DND-41 (cell line): ENCODE measurements at regions not wholly inside any gene's neighbourhood (a gene's known extent, or its start where the extent isn't known, plus 50 kb on each side); places are given as distances from the start of the nearest gene placed in this dataset.

Source experiments
- ATAC-seq: fragments of 200-7000 bp; cut with Tn5 transposase; 3 replicates; pipeline ENCODE4 v1.9.1; 2021; ENCODE audit warnings: low read depth; ENCODE audit not compliant: insufficient read depth
- DNase-seq: peaks from one replicate; pipeline ENCODE4 v3.0.0-alpha.2; 2020
- H2AFZ ChIP-seq: 2 replicates; pipeline ENCODE4 v1.6.0; 2012; ENCODE audit warnings: low read depth, low read length
- H3K27ac ChIP-seq: 2 replicates; pipeline ENCODE4 v1.5.1; 2012; ENCODE audit warnings: low read length, inconsistent platforms
- H3K27me3 ChIP-seq: fragments of 200-600 bp; sonication (generic); 2 replicates; pipeline ENCODE4 v1.6.0; 2012; ENCODE audit warnings: low read length, mild to moderate bottlenecking, inconsistent platforms; ENCODE audit not compliant: insufficient read depth, poor library complexity
- H3K36me3 ChIP-seq: 2 replicates; pipeline ENCODE4 v1.5.1; 2012; ENCODE audit warnings: low read length, inconsistent platforms; ENCODE audit not compliant: insufficient read depth
- H3K4me1 ChIP-seq: 2 replicates; pipeline ENCODE4 v1.5.1; 2012; ENCODE audit warnings: mild to moderate bottlenecking, low read length; ENCODE audit not compliant: insufficient read depth
- H3K4me2 ChIP-seq: 2 replicates; pipeline ENCODE4 v1.6.0; 2012; ENCODE audit warnings: mild to moderate bottlenecking, moderate library complexity, low read length, inconsistent platforms; ENCODE audit not compliant: insufficient read depth
- H3K4me3 ChIP-seq, 2 experiments: fragments of 200-600 bp in 1 of 2; shearing (Covaris generic) in 1 of 2; 2 replicates each; pipeline ENCODE4 v1.5.1; 2012 to 2016; ENCODE audit warnings: inconsistent platforms in 2 of 2, low read length in 2 of 2, mild to moderate bottlenecking in 2 of 2, low read depth in 1 of 2, moderate library complexity in 1 of 2
- H3K79me2 ChIP-seq: 2 replicates; pipeline ENCODE4 v1.6.0; 2012; ENCODE audit warnings: low read length, inconsistent platforms; ENCODE audit not compliant: insufficient read depth
- H3K9ac ChIP-seq: 2 replicates; pipeline ENCODE4 v1.6.0; 2012; ENCODE audit warnings: low read depth, mild to moderate bottlenecking, inconsistent platforms, low read length, moderate library complexity
- H3K9me3 ChIP-seq: 2 replicates; pipeline ENCODE4 v1.5.1; 2012; ENCODE audit warnings: low read length, moderate library complexity, mild to moderate bottlenecking, inconsistent platforms; ENCODE audit not compliant: insufficient read depth, severe bottlenecking
- H4K20me1 ChIP-seq: 2 replicates; pipeline ENCODE4 v1.6.0; 2012; ENCODE audit warnings: low read length; ENCODE audit not compliant: insufficient read depth
- CTCF ChIP-seq: IDR thresholded peaks from 2 replicates; pipeline ENCODE4 v1.5.1; 2012; ENCODE audit warnings: borderline replicate concordance, low read length, moderate library complexity, mild to moderate bottlenecking; ENCODE audit not compliant: poor library complexity, severe bottlenecking; ENCODE audit errors: extremely low read depth
- EZH2 ChIP-seq: IDR thresholded peaks from 3 replicates; pipeline ENCODE4 v1.6.1; 2012; ENCODE audit warnings: borderline replicate concordance, low read depth, mild to moderate bottlenecking, moderate library complexity, low read length, inconsistent platforms; ENCODE audit not compliant: severe bottlenecking

- Histone ChIP-seq H3K4me1 (no peaks in the 10 kb centered on the region), H3K4me2 (no peak overlapping the region), H3K4me3 (no peak overlapping the region), H2AFZ (no peak overlapping the region), H3K27ac (no peak overlapping the region), H3K27me3 (peaks cover 2% of the 10 kb centered on the region), H3K9me3 (no peaks in the 10 kb centered on the region), H3K9ac (no peak overlapping the region), H4K20me1 (no peaks in the 10 kb centered on the region), H3K79me2 (no peaks in the 10 kb centered on the region), H3K36me3 (no peaks in the 10 kb centered on the region)
- no peak for TF ChIP-seq CTCF
- no peak for TF ChIP-seq EZH2
- no peak for ATAC-seq
- no peak for DNase-seq
Observed at GRCh38 chr13:111634410-111634809, 314.0 kb downstream of the TEX29 start.

- no peak overlapping the region for H3K27ac ChIP-seq
- H4K20me1 ChIP-seq, result no peaks in the 10 kb centered on the region
- H3K36me3 ChIP-seq, result no peaks in the 10 kb centered on the region
- H3K79me2 ChIP-seq, result no peaks in the 10 kb centered on the region
- no peak overlapping the region for H3K4me3 ChIP-seq
- no peak overlapping the region for H3K9ac ChIP-seq
- DNase-seq (no peak), ATAC-seq (no peak)
- peaks cover 2% of the 10 kb centered on the region for H3K27me3 ChIP-seq
- H3K4me2 ChIP-seq, result no peak overlapping the region
- H2AFZ ChIP-seq, result no peak overlapping the region
- H3K4me1 ChIP-seq, result no peaks in the 10 kb centered on the region
- H3K9me3 ChIP-seq, result no peaks in the 10 kb centered on the region
- TF ChIP-seq EZH2, result no peak
- TF ChIP-seq CTCF, result no peak
Observed at GRCh38 chr13:111636271-111636670, 315.8 kb downstream of the TEX29 start.

GRCh38 chr13:111636804-111637203 lies 316.4 kb downstream of the TEX29 start:
- peaks cover 2% of the 10 kb centered on the region for H3K27me3 ChIP-seq
- H3K36me3 ChIP-seq, result no peaks in the 10 kb centered on the region
- no peak overlapping the region for H3K9ac ChIP-seq
- no peak for TF ChIP-seq CTCF
- no peak for TF ChIP-seq EZH2
- H4K20me1 ChIP-seq, result no peaks in the 10 kb centered on the region
- DNase-seq, result no peak
- no peaks in the 10 kb centered on the region for H3K9me3 ChIP-seq
- H3K4me1 ChIP-seq, result no peaks in the 10 kb centered on the region
- H3K27ac ChIP-seq, result no peak overlapping the region
- H2AFZ ChIP-seq, result no peak overlapping the region
- H3K4me2 ChIP-seq, result no peak overlapping the region
- no peaks in the 10 kb centered on the region for H3K79me2 ChIP-seq
- ATAC-seq, result no peak
- no peak overlapping the region for H3K4me3 ChIP-seq

GRCh38 chr13:111637365-111637764 lies 316.9 kb downstream of the TEX29 start:
- Histone ChIP-seq H3K4me3 (no peak overlapping the region), H3K36me3 (no peaks in the 10 kb centered on the region), H3K9ac (no peak overlapping the region), H3K9me3 (no peaks in the 10 kb centered on the region), H2AFZ (no peak overlapping the region), H3K79me2 (no peaks in the 10 kb centered on the region), H3K27ac (no peak overlapping the region), H3K27me3 (peaks cover 6% of the 10 kb centered on the region), H3K4me1 (no peaks in the 10 kb centered on the region), H4K20me1 (no peaks in the 10 kb centered on the region), H3K4me2 (no peak overlapping the region)
- ATAC-seq (no peak), DNase-seq (no peak)
- TF ChIP-seq CTCF (no peak), EZH2 (no peak)
